Retinal pigment epithelial cell (primary cell): ENCODE measurements at regions not wholly inside any gene's neighbourhood (a gene's known extent, or its start where the extent isn't known, plus 50 kb on each side); places are given as distances from the start of the nearest gene placed in this dataset.
"Not testable (repeated sequence)": the region's sequence is repeated elsewhere in the genome, so short reads cannot be mapped to it uniquely, and the experiment has no call there.

Experiments
- DNase-seq: peaks from one replicate; pipeline ENCODE4 v3.0.0-alpha.2; 2010; ENCODE audit warnings: low read depth
- H3K4me3 ChIP-seq: 2 replicates; pipeline ENCODE4 v1.5.1; 2011; ENCODE audit warnings: mild to moderate bottlenecking, low read length, control low read depth, moderate library complexity
- TF ChIP-seq, protein P1 (sequence below): conservative IDR thresholded peaks from 2 replicates; pipeline ENCODE4 v1.5.1; 2011; ENCODE audit warnings: low read depth, low read length, control low read depth, inconsistent platforms

GRCh38 chr20:4635781-4636180, 50.5 kb upstream of the PRNP start:
- no peak overlapping the region for H3K4me3 ChIP-seq
- DNase-seq: no peak
- TF ChIP-seq, protein P1, sequence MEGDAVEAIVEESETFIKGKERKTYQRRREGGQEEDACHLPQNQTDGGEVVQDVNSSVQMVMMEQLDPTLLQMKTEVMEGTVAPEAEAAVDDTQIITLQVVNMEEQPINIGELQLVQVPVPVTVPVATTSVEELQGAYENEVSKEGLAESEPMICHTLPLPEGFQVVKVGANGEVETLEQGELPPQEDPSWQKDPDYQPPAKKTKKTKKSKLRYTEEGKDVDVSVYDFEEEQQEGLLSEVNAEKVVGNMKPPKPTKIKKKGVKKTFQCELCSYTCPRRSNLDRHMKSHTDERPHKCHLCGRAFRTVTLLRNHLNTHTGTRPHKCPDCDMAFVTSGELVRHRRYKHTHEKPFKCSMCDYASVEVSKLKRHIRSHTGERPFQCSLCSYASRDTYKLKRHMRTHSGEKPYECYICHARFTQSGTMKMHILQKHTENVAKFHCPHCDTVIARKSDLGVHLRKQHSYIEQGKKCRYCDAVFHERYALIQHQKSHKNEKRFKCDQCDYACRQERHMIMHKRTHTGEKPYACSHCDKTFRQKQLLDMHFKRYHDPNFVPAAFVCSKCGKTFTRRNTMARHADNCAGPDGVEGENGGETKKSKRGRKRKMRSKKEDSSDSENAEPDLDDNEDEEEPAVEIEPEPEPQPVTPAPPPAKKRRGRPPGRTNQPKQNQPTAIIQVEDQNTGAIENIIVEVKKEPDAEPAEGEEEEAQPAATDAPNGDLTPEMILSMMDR: no peak

DNA sequence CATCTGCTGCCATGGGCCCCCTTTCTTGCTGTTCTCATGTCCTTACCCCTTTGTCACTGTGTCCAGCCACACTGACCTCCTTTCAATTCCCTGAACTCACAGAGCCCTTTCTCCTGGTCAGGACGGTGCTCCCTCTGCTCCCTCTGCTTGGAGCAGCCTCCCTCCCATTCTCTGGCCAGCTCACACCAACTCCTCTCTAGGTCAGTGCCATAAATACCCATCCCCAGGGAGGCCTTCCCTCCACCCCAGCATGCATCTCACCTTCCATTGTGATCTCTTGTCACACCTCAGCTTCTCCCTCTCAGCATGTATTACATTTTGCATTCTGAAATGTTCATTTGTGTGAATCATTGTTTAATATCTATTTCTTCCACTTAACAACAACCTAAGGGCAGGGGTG, 50.9 kb upstream of the PRNP start:
- TF ChIP-seq, protein P1: no peak
- H3K4me3 ChIP-seq: no peak overlapping the region
- DNase-seq: no peak

DNA sequence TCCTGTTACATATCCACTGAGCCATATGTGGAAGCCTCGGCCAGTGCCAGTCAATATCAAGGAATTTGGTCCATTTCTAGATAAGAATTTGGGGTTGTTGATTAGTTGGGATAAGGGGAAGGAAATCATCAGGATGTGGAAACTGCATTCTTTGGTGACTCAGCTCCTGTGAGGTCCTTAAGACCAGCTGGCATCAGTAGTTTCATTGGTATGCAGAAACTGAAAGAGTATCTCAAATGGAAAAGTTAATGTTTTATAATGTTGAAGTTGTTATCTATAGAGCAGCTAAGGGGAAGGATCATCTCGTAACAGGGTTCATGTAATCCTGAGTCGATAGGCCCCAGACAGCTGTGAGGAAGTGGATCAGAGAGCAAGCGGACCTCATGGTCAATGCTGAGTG, 52.5 kb upstream of the PRNP start:
- peak; percentile 87 for DNase-seq
- TF ChIP-seq, protein P1: no peak

DNA sequence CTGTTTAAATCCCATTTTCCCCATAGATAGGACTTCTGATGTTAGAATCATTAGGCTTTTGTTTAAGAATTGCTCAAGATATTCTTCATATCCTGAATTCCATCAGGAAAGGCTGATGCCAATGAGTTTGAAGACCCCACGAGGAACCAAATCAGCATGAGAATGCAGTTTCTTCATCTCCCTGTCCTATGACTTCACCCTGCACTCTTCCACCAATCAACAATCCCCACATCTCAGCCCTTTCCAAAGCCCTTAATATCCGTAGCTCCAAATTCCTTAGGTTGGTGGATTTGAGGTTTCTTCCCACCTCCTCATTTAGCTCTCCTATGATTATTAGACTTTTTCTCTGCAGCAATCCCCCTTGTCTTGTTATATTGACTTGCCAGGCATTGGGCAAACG, 52.9 kb upstream of the PRNP start:
- peak; percentile 66 for DNase-seq
- TF ChIP-seq, protein P1: no peak
- no peak overlapping the region for H3K4me3 ChIP-seq

More for the DNA sequence above, 52.5 kb upstream of the PRNP start:
- no peak overlapping the region for H3K4me3 ChIP-seq

DNA sequence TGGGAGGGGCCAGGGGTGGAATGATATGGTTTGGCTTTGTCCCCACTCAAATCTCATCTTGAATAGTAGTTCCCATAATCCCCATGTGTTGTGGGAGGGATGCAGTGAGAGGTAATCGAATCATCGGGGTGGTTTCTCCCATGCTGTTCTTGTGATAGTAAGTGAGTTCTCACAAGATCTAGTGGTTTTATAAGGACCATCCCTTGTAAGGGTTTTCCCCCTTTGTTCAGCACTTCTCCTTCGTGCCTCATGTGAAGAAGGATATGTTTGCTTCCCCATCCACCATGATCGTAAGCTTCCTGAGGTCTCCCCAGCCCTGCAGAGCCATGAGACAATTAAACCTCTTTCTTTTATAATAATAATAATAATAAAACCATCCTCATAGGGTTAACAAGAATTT, 53.4 kb upstream of the PRNP start:
- no peak overlapping the region for H3K4me3 ChIP-seq
- TF ChIP-seq, protein P1: no peak
- DNase-seq: no peak

DNA sequence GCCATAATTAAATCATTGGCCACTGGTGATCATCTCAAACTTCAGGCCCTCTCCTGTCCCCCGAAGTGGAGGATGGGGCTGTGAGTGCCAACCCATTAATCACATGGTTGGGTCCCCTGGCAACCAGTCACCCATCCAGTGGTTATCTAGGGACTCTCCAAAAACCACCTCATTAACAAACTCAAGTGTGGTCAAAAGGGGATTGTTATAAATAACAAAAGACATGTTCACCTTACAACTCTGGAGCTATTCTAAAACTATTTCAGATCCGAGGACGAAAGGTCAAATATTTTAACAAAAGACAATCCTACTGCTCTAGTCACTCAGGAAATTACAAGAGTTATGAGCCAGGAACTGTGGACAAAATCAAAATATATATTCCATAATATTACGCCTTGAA, 60.0 kb upstream of the PRNP start:
- no peak for DNase-seq
- TF ChIP-seq, protein P1: no peak
- H3K4me3 ChIP-seq: no peak overlapping the region

- H3K4me3 ChIP-seq: no peak overlapping the region
- TF ChIP-seq, protein P1: no peak
- no peak for DNase-seq
These were observed 60.6 kb upstream of the PRNP start for GRCh38 chr20:4625687-4626086.

GRCh38 chr20:4624675-4625336, 61.5 kb upstream of the PRNP start:
- not testable (repeated sequence) for DNase-seq, H3K4me3 ChIP-seq

GRCh38 chr20:4619144-4619543, 67.1 kb upstream of the PRNP start:
- not testable (repeated sequence) for DNase-seq

More at GRCh38 chr20:4619144-4619543, 67.1 kb upstream of the PRNP start:
- H3K4me3 ChIP-seq: not testable (repeated sequence)
